GM21367 (cell line): ENCODE measurements at regions not wholly inside any gene's neighbourhood (a gene's known extent, or its start where the extent isn't known, plus 50 kb on each side); places are given as distances from the start of the nearest gene placed in this dataset.
"Not testable (repeated sequence)": the region's sequence is repeated elsewhere in the genome, so short reads cannot be mapped to it uniquely, and the experiment has no call there.

Experiments used
- ATAC-seq: cut with Tn5 transposase; IDR thresholded peaks from one replicate; pipeline ENCODE4 v1.9.1; 2021; ENCODE audit not compliant: unreplicated experiment

DNA sequence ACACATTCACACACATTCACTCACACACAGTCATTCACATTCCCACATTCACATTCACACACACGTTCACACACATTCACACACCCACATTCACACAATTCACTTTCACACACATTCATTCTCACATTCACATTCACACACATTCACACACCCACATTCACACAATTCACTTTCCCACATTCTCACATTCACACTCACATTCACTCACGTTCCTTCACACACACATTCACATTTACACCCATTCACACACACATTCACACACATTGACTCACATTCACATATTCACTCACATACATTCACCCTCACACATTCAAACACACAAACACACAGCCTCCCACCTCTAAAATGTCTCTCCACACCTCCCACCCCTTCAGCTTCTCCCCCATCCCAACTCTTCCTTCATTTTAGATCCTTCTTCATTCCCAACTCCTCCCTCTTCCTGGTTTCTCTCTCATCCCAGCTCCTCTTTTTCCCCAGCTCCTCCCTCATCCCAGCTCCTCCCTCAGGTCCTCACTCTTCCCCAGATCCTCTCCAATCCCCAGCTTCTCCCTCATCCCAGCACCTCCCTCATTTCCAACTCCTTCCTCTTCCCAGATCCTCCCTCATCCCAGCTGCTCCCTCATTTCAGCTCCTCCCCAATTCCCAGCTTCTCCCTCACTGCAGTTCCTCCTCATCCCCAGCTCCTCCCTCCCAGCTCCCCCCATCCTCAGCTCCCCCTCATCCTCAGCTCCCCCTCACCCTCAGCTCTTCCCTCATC, 111.0 kb downstream of the FAM53A start:
- no peak for ATAC-seq

DNA sequence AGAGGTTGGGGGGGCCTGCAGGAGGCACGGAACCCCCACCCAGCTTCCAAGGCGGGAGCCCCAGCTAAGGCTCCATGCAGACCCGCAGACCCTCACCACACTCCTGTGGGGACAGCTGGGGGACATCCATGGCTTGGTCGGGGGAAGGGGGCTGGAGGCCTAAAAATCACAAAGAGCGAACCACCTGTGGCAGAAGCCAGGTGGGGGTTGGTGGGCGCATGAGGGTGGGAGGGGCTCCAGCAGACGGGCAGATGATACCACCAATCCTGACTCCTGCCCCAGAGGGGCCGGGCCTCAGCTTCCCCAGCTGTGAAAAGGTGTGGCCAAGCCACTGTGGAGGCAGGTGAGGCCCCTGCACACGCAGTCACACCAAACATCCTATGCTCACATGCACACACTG, 111.6 kb downstream of the FAM53A start:
- no peak for ATAC-seq

DNA sequence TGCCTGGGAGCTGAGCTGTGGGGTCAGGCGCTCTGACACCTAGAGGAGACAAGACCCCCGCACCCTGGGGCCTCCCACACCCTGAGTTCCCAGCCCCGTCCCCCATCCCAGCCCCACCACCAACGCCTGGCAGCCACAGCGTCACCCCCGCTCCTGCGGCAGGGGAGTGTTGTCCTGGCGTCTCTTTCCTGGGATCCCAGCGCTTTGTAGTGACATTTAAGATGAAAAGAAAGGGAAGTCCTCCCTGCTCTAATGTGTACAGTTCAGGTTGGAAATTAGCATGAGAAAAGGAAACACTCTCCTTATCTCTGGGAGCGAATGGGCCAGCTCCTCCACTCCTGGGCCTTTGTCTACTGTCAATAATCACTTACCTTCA, 112.1 kb downstream of the FAM53A start:
- no peak for ATAC-seq

DNA sequence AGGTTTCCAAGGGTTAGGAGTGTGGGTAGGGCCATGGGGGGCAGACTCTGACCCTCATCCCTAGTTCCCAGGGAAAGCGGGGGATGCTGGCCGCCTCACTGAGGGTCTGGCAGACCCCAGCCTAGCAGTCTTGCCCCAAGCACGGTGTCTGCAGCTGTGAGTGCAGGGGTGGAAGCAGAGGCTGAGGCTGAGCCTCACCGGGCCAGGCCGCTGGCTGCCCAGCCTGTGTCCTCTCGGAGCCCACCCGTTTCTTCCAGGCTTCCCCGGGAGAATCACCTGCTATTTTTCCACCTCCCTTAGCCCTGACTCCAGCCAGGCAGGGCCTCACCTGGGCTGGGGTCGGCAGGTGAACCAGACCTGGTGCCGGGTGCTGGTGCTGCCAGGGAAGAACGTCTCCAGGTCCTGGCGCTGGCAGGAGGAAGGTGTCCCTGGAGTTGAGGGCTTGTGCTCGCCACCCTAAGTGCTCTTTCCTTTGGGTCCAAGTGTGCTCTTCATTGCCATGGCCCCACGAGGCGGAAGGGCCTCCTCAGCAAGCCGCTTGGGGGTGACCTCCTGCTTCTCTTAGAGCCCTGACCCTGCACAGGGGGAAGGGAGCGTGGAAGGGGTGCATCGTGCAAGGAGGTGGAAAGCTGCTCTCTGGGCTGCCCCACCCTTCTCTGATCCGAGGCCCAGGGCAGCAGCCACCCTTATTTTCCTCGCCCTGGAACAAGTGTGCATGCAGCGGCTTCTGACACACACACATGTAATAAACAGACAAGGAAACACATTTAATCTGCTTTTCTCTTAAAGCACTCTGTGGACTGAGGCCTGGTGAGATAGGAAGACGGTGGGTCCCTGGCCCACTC, 112.7 kb downstream of the FAM53A start:
- ATAC-seq = no peak

DNA sequence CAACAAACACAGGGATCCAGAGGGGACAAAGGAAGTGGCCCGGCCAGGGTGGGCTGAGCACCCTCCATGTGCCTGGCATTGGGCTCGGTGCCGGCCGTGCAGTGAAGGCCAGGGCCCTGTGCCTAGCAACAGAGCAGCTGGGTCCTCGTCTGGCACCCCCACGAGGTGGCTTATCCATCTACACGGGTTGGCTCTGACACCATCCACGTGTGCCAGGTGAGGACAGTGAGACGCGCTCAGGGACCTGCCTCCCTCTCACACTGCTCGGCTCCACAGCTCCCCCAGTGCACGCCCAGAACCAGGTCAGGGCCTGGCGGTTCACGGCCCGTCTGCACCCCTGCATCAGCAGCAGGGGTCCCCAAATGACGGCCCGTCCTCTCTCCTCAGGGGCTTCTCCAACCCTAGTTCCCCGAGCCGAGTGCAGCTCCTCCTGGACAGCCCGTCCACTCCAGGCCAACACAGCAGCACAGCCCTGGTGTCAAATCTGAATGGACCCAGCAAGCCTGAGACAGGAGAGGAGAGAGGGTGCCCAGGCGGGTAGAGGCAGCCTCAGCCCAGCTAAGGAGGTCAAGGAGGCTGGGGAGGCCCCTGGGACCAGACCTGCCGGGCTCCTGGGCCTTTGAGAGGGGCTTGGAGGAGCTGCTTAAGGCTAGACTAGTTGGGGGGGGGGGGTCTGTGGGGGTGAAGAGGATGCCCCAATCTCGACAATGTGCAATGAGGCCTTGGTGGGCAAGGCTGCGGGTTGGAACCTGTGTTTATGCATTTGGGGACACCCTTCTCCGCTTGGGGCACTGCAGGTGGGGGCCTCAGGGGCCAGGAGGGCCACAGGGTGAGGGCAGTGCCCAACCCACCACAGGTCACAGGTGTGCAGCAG, 113.6 kb downstream of the FAM53A start:
- ATAC-seq = no peak

DNA sequence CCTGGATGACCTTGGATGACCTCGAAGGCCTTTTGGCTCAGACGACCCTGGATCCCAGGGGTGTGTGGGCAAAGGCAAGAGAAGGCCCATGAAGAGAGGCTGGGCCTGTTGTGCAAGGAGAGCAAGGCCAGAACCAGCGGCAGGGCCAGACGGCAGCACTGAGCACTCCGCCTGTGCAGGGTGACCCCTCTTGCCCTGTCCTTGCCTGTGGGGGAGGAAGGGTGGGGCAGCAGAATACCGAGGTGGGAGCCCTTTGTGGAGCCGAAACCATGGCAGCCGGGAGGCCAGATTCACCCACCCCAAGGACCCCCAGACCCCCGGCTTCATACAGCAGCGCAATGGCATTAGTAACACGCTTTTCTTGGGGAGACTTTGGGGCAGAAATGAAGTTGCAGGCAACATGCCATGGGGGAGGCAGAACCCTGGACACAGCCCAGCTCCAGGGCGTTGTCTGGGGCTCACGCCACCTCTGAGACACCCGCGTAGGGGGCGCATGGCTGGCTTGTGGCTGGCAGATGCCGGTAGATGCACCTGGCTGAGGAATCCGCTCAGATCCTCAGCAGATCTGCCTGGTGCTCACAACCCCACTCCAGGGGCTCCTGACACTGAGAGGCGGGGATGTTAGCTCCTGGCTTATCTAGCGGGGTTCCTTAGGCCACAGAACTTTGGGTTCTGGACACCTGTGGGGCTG, 114.5 kb downstream of the FAM53A start:
- ATAC-seq = no peak

DNA sequence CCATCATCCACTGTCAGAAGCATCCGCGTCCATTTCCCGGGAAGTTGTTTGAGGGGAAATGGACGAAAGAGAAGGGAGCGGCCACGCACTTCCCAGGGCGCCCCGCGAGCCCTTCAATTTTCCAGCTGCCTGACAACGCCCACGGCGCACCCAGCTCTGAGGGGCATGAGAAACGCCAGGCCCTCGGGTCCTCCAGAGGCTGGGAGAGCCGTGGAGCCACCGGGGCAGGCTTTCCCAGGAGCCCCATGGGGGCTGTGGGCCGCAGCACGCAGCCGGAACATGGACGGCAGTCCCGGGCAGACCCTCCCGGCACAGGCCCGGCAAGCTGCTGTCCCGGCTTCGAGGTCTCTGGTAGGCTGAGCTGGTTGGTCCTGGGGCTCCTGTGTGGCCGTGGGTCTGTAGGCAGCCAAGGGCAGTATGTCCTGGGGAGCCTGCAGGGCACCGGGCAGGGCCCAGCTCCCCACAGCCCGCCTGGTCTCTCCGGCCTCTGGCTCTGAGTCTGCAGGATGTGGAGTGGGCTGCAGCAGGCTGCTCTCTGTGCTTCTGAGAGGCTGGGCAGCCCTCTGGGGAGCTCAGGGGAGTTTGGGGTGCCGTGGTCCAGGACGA, 115.2 kb downstream of the FAM53A start:
- no peak for ATAC-seq

DNA sequence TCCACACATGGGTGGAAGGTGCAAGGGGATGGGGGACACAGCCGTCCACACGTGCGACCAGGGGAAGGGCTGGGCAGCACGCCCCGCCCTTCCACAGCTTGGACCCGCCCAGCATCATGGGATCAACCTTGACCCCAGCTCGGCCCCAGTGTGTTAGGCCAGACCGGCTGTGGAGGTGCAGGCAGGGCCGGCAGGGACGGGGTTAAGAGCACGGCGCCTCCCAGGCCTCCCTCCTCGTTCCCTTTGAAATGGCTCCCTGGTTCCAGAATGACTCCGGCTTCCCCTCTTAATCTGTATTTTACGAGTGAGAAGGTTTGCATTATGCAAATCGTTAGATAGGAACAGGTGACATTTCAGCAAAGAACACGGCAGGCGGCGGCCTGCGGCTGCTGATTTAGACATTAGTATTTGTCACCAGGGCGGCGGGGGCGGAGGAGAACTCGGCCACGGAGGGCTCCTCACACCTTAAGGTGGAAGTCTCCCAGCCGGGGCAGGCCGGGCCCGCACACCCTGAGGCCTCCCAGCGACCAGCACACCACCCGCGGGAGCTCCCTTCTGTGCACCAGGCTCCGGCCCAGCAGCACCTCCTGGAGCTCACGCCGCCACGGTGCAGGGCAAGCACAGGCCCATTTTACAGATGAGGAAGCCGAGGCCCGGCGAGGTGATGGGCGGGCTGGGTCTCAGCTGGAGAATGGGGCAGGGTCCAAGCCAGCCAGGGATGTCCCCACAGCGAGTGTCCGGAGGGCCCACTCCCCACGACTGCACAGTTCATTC, 116.1 kb downstream of the FAM53A start:
- ATAC-seq = no peak

DNA sequence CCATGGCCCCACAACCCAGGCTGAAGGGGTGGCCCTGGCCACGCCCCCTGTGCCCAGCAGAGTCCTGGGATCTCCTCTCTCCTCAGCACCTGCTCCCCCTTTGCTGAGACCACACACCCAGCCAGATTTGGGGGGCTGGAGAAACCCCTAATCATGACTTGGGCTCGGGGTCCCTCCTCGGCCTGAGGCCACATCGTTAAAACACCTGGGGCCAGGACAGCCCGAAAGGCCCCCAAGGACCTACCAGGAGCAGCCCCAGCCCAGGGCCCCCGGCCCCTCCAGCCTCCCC, 116.7 kb downstream of the FAM53A start:
- ATAC-seq = no peak

DNA sequence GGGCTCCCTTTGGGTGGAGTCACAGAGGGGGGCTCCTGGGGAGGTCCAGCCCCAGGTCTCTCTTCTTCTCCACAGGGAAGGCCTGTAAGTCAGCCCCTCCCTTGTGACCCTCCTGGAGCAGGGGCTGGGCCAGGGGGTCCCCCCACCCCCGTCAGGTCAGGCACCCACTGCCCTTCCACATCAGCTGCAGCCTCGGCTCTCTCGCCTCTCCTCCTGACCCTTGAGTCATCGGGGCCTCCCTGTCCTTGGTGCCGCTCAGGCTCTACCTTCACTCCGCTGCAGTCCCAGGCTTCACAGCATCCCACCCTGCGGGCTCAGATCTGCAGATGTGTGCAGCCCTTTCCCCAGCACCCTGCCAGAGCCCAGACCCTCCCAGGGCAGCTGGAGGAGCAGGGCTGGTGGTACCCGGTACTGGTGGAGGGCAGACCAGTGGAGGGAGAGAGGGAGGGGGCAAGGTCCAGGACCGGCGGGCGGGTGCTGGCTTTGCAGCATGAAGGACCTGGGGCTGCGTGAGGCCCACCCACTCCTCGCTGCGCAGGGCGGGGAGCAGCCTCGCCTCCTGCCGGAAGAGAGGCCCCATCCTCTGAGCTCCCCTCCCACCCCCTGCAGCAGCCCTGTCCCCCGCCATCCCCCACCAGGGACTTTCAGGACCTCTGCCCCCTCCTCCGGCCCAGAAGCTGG, 117.1 kb downstream of the FAM53A start:
- no peak for ATAC-seq

DNA sequence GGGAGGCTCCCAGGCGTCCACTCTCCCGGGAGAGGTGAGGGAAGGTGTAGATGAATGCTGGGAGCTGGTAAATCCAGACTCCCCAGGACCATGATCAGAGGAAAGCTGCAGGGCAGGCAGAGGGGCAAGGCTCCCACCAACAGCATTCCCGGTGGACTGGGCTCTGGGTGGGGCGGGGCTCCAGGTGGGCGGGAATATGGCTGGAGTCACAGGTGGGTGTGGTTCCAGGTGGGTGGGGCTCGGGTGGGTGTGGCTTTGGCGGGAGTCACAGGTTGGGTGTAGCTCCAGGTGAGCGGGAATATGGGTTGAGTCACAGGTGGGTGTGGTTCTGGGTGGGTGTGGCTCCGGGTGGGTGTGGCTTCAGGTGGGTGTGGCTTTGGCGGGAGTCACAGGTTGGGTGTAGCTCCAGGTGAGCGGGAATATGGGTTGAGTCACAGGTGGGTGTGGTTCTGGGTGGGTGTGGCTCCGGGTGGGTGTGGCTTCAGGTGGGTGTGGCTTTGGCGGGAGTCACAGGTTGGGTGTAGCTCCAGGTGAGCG, 117.7 kb downstream of the FAM53A start:
- ATAC-seq = not testable (repeated sequence)

DNA sequence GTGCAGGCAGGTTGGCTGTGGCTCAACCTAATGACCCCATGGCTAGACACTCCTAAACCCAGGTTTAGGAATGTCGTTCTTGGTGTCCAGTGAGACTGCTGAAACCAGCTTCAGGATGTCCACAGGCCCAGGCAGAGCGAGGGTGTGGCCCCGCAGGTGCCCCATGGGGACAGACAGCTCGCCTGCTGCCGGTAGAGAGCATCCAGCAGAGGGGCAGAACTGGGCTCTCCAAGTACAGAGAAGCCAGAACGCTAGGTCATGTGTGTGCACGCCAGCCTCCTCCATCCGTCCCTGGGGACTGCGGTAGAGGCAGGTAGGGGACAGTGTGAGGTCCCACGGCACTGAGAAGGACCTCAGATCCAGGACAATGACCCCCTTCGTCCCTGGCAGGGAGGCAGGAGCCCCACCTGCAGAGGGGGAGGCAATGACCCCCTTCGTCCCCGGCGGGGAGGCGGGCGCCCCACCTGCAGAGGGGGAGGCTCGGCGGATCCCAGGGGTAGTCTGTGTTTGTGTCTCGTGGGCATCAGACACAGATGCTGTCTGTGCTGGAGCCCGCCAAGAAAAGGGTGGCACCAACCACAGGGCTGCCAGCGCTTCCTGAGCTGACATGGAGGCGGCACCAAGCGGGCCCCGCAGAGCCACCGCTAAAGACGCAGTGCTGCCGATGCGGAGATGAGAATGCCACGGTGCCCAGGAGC, 118.4 kb downstream of the FAM53A start:
- no peak for ATAC-seq

DNA sequence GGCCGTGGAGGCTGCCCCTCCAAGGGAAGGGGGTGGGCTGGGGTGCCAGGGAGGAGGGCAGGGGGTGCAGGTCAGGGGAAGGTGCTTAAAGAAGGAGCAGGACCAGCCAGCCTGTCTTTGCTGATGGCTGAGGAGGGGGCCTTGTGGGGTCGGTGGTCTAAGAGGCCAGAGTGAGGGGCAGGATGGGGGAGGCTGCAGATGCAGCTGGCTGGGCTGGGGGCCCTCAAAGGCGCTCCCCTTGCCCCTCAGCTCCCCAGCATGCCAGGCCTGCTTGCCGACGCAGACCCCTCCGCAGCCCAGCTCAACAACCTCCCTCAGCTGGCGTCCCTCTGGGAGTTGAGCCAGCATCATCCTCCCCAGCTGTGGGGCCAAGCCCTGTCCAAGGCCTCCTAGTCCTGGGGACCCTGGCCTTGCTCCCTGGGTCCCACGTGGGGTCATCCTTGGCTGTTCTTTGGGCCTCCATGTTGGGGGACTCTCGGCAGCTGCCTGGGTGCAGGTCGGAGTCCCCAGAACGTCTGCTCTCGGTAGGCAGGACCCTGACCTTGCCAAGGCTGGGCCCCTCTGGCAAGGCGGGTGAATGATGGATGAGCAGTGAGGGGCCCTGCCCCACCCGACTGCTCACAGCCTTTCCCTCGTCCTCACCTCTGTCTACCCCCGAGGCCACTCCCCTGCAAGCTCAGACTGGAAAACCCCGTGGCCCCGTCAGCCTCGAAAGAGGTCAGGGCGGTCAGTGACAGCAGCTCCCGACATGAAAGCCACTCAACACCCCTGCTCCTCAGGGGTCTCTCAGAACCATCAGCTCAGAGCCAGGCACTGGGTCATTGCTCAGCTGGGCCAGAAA, 119.4 kb downstream of the FAM53A start:
- ATAC-seq = no peak

DNA sequence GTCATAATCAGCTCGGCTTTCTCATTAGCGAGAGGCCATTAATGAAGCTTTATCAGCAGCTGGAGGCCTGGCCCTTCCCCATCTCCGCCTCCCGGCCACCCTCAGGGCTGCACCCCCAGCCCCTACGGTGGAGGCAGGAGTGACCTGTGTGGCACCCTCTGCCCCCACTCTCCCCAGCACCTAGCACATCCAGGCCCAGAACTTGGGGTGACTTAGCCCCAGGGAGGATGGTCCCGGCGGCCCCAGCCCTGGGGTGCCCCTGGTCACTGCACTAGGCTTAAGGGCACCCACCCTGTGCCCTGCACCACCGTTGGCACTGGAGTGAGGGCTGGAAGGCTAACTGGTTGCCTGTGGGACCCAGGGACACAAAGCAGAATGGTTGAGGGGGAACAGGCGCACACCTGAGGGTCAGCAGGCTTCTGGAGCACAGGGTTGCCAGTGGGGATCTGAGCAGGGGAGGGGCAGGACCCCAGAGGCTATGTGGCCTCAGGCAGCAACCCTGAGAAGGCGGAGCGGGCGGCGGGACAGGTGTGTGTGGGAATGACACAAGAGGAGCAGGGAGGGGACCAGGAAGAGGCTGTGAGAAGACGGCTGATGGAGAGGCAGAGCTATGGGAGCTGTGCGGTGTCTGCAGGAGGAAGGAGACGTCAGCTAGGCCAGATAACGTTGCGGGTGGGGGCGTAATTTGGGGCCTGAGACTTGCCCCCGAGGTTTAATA, 120.2 kb downstream of the FAM53A start:
- no peak for ATAC-seq

DNA sequence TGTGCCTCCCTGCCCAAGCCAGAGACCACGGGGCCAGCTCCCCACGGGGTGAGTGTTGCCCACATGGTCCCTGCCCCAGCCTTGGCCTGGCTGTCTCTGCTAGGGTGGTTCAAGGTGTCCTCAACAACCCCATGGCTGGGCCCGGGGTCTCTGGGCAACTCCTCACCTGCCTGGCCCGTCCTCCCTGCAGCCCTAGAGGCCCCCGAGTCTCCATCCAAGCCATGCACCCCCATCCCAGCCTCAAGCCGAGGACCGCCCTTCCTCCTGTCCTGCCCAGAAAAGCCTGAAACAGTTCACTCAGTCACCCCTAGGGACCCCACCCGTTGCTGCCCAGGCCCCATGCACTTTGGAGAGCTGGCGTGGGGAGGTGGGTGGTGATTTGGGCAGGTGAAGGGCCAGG, 120.9 kb downstream of the FAM53A start:
- ATAC-seq = no peak

DNA sequence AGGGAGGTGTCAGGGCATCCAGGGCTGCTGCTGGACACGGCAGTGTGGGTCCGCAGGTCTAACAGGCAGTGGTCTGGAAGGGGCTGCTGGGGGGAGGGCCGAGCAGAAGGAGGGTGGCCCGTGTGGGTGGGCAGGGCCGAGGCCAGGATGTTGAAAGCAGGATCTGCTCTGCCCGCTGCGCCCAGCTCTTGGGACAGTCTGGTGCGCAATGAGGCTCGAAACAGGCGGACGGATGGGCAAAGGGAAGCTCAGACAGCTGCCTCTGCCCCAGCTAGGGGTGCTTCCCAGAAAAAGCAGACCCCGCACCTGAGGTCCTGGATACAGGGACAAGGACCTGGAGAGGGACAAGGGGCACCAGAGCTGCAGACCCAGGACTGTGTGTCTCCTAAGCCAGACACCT, 121.3 kb downstream of the FAM53A start:
- no peak for ATAC-seq

DNA sequence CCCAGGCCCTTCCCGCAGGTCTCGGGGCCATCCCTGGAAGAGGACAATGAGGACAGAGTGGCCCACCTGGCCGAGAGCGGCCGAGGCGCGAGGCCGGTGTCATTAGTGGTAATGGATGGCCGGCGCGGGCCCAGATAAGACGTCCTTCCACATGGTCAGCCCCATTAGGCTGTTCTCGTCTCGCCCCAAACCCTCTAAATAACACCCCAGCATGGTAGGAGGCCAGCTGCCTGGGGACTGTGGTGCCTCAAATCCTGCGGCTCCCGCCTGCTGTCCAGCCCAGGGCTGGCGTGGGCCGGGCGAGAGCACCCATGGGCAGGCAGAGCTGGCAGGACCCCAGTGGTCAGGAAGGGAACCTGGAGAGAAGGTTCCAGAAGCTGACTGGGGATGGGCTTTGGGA, 121.7 kb downstream of the FAM53A start:
- ATAC-seq = no peak
